ENCODE measurements at regions not wholly inside any gene's neighbourhood (a gene's known extent, or its start where the extent isn't known, plus 50 kb on each side); places are given as distances from the start of the nearest gene placed in this dataset.

DNA sequence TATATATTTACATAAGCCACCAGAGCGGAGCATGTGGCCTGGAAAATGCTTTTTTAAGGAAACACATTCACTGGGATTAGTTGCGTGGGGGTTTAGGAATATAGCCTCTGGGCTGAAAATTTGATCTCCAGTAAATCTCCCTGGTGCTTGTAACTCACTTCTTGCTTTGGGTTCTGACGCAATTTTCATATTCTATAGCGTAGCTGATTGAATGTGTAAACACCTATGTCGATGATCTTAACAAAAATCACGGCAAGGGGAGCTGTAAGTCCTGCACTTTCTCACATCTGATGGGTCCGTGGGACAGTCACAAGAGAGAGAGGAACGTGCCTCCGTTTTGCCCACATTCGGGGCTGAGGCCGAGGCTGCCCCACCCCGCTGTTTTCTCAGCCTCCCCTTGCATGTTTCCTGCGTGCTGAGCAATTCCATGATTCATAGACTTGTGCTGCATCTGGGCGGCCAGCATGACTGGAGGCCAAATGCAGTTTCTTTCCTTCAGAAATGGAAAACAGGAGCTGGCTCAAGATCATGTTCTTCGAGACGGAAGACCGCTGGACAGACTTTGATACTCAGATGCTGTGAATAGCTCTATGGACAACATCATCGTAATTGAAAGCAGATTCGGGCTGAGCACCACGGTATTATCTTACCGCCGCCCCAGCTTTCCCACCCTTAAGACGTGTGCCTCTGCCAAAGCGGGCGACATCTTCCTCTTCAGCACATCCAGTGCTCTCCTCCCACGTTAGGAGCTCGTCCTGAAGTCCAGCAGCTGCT, 109.2 kb downstream of the TMEM18 start:
- TF ChIP-seq, protein P1, sequence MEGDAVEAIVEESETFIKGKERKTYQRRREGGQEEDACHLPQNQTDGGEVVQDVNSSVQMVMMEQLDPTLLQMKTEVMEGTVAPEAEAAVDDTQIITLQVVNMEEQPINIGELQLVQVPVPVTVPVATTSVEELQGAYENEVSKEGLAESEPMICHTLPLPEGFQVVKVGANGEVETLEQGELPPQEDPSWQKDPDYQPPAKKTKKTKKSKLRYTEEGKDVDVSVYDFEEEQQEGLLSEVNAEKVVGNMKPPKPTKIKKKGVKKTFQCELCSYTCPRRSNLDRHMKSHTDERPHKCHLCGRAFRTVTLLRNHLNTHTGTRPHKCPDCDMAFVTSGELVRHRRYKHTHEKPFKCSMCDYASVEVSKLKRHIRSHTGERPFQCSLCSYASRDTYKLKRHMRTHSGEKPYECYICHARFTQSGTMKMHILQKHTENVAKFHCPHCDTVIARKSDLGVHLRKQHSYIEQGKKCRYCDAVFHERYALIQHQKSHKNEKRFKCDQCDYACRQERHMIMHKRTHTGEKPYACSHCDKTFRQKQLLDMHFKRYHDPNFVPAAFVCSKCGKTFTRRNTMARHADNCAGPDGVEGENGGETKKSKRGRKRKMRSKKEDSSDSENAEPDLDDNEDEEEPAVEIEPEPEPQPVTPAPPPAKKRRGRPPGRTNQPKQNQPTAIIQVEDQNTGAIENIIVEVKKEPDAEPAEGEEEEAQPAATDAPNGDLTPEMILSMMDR (conservative IDR thresholded peaks at IDR 0.05 in 1 of 2, IDR thresholded peaks at IDR 0.05 in 1 of 2; ENCODE audit: low read depth in 1 of 2, low read length in 2 of 2) = no peak
- TF ChIP-seq EZH2 (IDR thresholded peaks at IDR 0.05; ENCODE audit: low read length, missing control alignments) = no peak
